ENCODE measurements at regions not wholly inside any gene's neighbourhood (a gene's known extent, or its start where the extent isn't known, plus 50 kb on each side); places are given as distances from the start of the nearest gene placed in this dataset.
A peak's percentile ranks its signal among the peaks of the same experiment; 100 is the strongest.

GRCh38 chr2:106941372-106941993, 55.5 kb upstream of the ST6GAL2 start:
- no peak for FAIRE-seq

GRCh38 chr2:106943468-106944200, 57.7 kb upstream of the ST6GAL2 start:
- DNase-seq (ENCODE audit: insufficient read length, low spot score) (no peak), FAIRE-seq (no peak)

More at GRCh38 chr2:106941372-106941993, 55.5 kb upstream of the ST6GAL2 start:
- DNase-seq (ENCODE audit: insufficient read length, low spot score), result no peak

- FAIRE-seq, result no peak
- DNase-seq (ENCODE audit: insufficient read length, low spot score), result no peak
Observed at GRCh38 chr2:106944215-106944614, 58.2 kb upstream of the ST6GAL2 start.

GRCh38 chr2:106948540-106948939, 62.6 kb upstream of the ST6GAL2 start:
- DNase-seq (ENCODE audit: insufficient read length, low spot score), result no peak
- no peak for FAIRE-seq

- no peak for FAIRE-seq
Observed at GRCh38 chr2:106953236-106953635, 67.3 kb upstream of the ST6GAL2 start.

GRCh38 chr2:106953779-106954178, 67.8 kb upstream of the ST6GAL2 start:
- FAIRE-seq, result no peak
- DNase-seq (ENCODE audit: insufficient read length, low spot score), result no peak

More at GRCh38 chr2:106953236-106953635, 67.3 kb upstream of the ST6GAL2 start:
- DNase-seq (ENCODE audit: insufficient read length, low spot score), result no peak

GRCh38 chr2:106954304-106954703, 68.3 kb upstream of the ST6GAL2 start:
- DNase-seq (ENCODE audit: insufficient read length, low spot score) (no peak), FAIRE-seq (no peak)

- FAIRE-seq, result no peak
Observed at GRCh38 chr2:106956416-106956815, 70.4 kb upstream of the ST6GAL2 start.

GRCh38 chr2:106956879-106957278, 70.9 kb upstream of the ST6GAL2 start:
- FAIRE-seq (no peak), DNase-seq (ENCODE audit: insufficient read length, low spot score) (peak; percentile 10)

More at GRCh38 chr2:106956416-106956815, 70.4 kb upstream of the ST6GAL2 start:
- DNase-seq (ENCODE audit: insufficient read length, low spot score), result no peak

- FAIRE-seq, result no peak
- no peak for DNase-seq (ENCODE audit: insufficient read length, low spot score)
Observed at GRCh38 chr2:106959975-106960682, 74.2 kb upstream of the ST6GAL2 start.

- FAIRE-seq (no peak), DNase-seq (ENCODE audit: insufficient read length, low spot score) (no peak)
Observed at GRCh38 chr2:106960683-106961161, 74.8 kb upstream of the ST6GAL2 start.

GRCh38 chr2:106961328-106961727, 75.4 kb upstream of the ST6GAL2 start:
- FAIRE-seq (no peak), DNase-seq (ENCODE audit: insufficient read length, low spot score) (no peak)

GRCh38 chr2:106963156-106963555, 77.2 kb upstream of the ST6GAL2 start:
- DNase-seq (ENCODE audit: insufficient read length, low spot score), result no peak
- FAIRE-seq, result no peak

GRCh38 chr2:106963893-106964292, 77.9 kb upstream of the ST6GAL2 start:
- FAIRE-seq (no peak), DNase-seq (ENCODE audit: insufficient read length, low spot score) (no peak)

- no peak for FAIRE-seq
- no peak for DNase-seq (ENCODE audit: insufficient read length, low spot score)
Observed at GRCh38 chr2:106965611-106966010, 79.6 kb upstream of the ST6GAL2 start.

GRCh38 chr2:106969777-106970176, 83.8 kb upstream of the ST6GAL2 start:
- no peak for FAIRE-seq
- no peak for DNase-seq (ENCODE audit: insufficient read length, low spot score)

- DNase-seq (ENCODE audit: insufficient read length, low spot score) (no peak), FAIRE-seq (no peak)
Observed at GRCh38 chr2:106970471-106971261, 84.7 kb upstream of the ST6GAL2 start.

GRCh38 chr2:106972782-106973181, 86.8 kb upstream of the ST6GAL2 start:
- DNase-seq (ENCODE audit: insufficient read length, low spot score) (no peak), FAIRE-seq (no peak)

GRCh38 chr2:106974891-106975290, 88.9 kb upstream of the ST6GAL2 start:
- DNase-seq (ENCODE audit: insufficient read length, low spot score), result no peak
- no peak for FAIRE-seq

- DNase-seq (ENCODE audit: insufficient read length, low spot score) (no peak), FAIRE-seq (no peak)
Observed at GRCh38 chr2:106975641-106976040, 89.7 kb upstream of the ST6GAL2 start.

GRCh38 chr2:106976548-106976947, 90.6 kb upstream of the ST6GAL2 start:
- DNase-seq (ENCODE audit: insufficient read length, low spot score) (no peak), FAIRE-seq (no peak)
